Keratinocyte (primary cell): ENCODE measurements at regions not wholly inside any gene's neighbourhood (a gene's known extent, or its start where the extent isn't known, plus 50 kb on each side); places are given as distances from the start of the nearest gene placed in this dataset.

Source experiments
- DNase-seq: peaks from one replicate; pipeline ENCODE4 v3.0.0-alpha.2; 2011; ENCODE audit warnings: low read depth, missing footprints, low spot score
- FAIRE-seq: peaks from 2 replicates; lab custom pipeline; 2011; peaks lifted over from hg19 to GRCh38; lab: Jason Lieb, UNC
- H2AFZ ChIP-seq: 2 replicates; pipeline ENCODE4 v1.6.0; 2012; ENCODE audit warnings: low read length, control low read depth, inconsistent platforms; ENCODE audit not compliant: control insufficient read depth
- H3K27ac ChIP-seq: 2 replicates; pipeline ENCODE4 v1.5.1; 2011; ENCODE audit warnings: low read length; ENCODE audit not compliant: control insufficient read depth, insufficient read depth
- H3K27me3 ChIP-seq: 3 replicates; pipeline ENCODE4 v1.6.0; 2011; ENCODE audit warnings: low read length; ENCODE audit not compliant: control insufficient read depth, insufficient read depth; ENCODE audit errors: extremely low read depth
- H3K36me3 ChIP-seq, 2 experiments: 2 replicates in 1 of 2; 3 replicates in 1 of 2; pipeline ENCODE4 v1.5.1; 2011; ENCODE audit warnings: low read length in 2 of 2, mild to moderate bottlenecking in 1 of 2; ENCODE audit not compliant: control insufficient read depth in 2 of 2, insufficient read depth in 2 of 2; ENCODE audit errors: extremely low read depth in 1 of 2
- H3K4me1 ChIP-seq: 3 replicates; pipeline ENCODE4 v1.5.1; 2011; ENCODE audit warnings: low read length; ENCODE audit not compliant: control insufficient read depth, insufficient read depth; ENCODE audit errors: extremely low read depth
- H3K4me2 ChIP-seq: 3 replicates; pipeline ENCODE4 v1.6.0; 2011; ENCODE audit warnings: low read depth, low read length; ENCODE audit not compliant: control insufficient read depth, insufficient read depth; ENCODE audit errors: extremely low read depth
- H3K4me3 ChIP-seq, 3 experiments: fragments of 200-600 bp in 1 of 3; sonication (generic) in 1 of 3; 2 replicates in 2 of 3; 3 replicates in 1 of 3; pipeline ENCODE4 v1.5.1; 2011 to 2016; ENCODE audit warnings: low read length in 3 of 3, mild to moderate bottlenecking in 3 of 3, control low read depth in 2 of 3, inconsistent platforms in 1 of 3, low read depth in 1 of 3, mixed read lengths in 1 of 3, mixed run types in 1 of 3, moderate library complexity in 1 of 3; ENCODE audit not compliant: control insufficient read depth in 2 of 3, insufficient read depth in 2 of 3; ENCODE audit errors: extremely low read depth in 1 of 3
- H3K79me2 ChIP-seq: 2 replicates; pipeline ENCODE4 v1.6.0; 2012; ENCODE audit warnings: low read length; ENCODE audit not compliant: control insufficient read depth, insufficient read depth
- H3K9ac ChIP-seq: 3 replicates; pipeline ENCODE4 v1.6.0; 2011; ENCODE audit warnings: low read length; ENCODE audit not compliant: control insufficient read depth, insufficient read depth; ENCODE audit errors: extremely low read depth
- H3K9me1 ChIP-seq: 3 replicates; pipeline ENCODE4 v1.6.0; 2011; ENCODE audit warnings: low read length; ENCODE audit not compliant: control insufficient read depth, insufficient read depth; ENCODE audit errors: extremely low read depth
- H3K9me3 ChIP-seq: 2 replicates; pipeline ENCODE4 v1.5.1; 2012; ENCODE audit warnings: low read depth, low read length; ENCODE audit not compliant: control insufficient read depth
- H4K20me1 ChIP-seq: 3 replicates; pipeline ENCODE4 v1.6.0; 2011; ENCODE audit warnings: low read length; ENCODE audit not compliant: control insufficient read depth, insufficient read depth; ENCODE audit errors: extremely low read depth
- CTCF ChIP-seq, 3 experiments: IDR thresholded peaks in 1 of 3; conservative IDR thresholded peaks in 1 of 3; optimal IDR thresholded peaks in 1 of 3; 2 replicates in 2 of 3; 3 replicates in 1 of 3; pipeline versions ENCODE3 to v1.5.1; 2011; ENCODE audit warnings: low read length in 3 of 3, mild to moderate bottlenecking in 3 of 3, moderate library complexity in 2 of 3, control low read depth in 1 of 3, inconsistent platforms in 1 of 3; ENCODE audit not compliant: insufficient read depth in 2 of 3; ENCODE audit errors: extremely low read depth in 1 of 3
- EZH2 ChIP-seq: IDR thresholded peaks from one replicate; pipeline ENCODE4 v1.6.1; 2012; ENCODE audit warnings: inconsistent platforms, mild to moderate bottlenecking, low read length, moderate library complexity
- dilution Hi-C: fragments of 300-500 bp; cut with MboI; formaldehyde crosslinking; loops from one replicate; pipeline ENCODE4 v1.7.0; 2020; ENCODE audit warnings: low sequenced_read_pairs; ENCODE audit not compliant: extremely low pct_ligation_motif_present

- Histone ChIP-seq H3K36me3 (no peaks in the 10 kb centered on the region), H3K4me3 (no peak overlapping the region), H3K9me3 (no peaks in the 10 kb centered on the region), H3K9me1 (no peaks in the 10 kb centered on the region), H3K4me2 (no peak overlapping the region), H4K20me1 (no peaks in the 10 kb centered on the region), H3K79me2 (no peaks in the 10 kb centered on the region), H3K27ac (no peak overlapping the region), H3K9ac (no peak overlapping the region), H3K4me1 (peaks cover 1% of the 10 kb centered on the region), H2AFZ (no peak overlapping the region), H3K27me3 (peaks cover 4% of the 10 kb centered on the region)
- TF ChIP-seq EZH2 (no peak), CTCF (optimal IDR thresholded peaks at IDR 0.05 in 1 of 3, IDR thresholded peaks at IDR 0.05 in 1 of 3, conservative IDR thresholded peaks at IDR 0.05 in 1 of 3; ENCODE audit: extremely low read depth in 1 of 3, insufficient read depth in 2 of 3, low read length in 3 of 3) (no peak)
- dilution Hi-C loops = no loop called here
- no peak for FAIRE-seq
- DNase-seq = no peak
These were observed 158.6 kb downstream of the KATNAL1 start for GRCh38 chr13:30148786-30149185.

GRCh38 chr13:30148171-30148754, 159.1 kb downstream of the KATNAL1 start:
- H3K9me1 ChIP-seq = no peaks in the 10 kb centered on the region
- H3K27ac ChIP-seq = no peak overlapping the region
- no peaks in the 10 kb centered on the region for H3K36me3 ChIP-seq
- peaks cover 6% of the 10 kb centered on the region for H3K4me1 ChIP-seq
- no peaks in the 10 kb centered on the region for H3K27me3 ChIP-seq
- no peaks in the 10 kb centered on the region for H4K20me1 ChIP-seq
- H3K9ac ChIP-seq = no peak overlapping the region
- H3K79me2 ChIP-seq = no peaks in the 10 kb centered on the region
- FAIRE-seq (no peak), DNase-seq (no peak)
- no peak for TF ChIP-seq CTCF (optimal IDR thresholded peaks at IDR 0.05 in 1 of 3, IDR thresholded peaks at IDR 0.05 in 1 of 3, conservative IDR thresholded peaks at IDR 0.05 in 1 of 3; ENCODE audit: extremely low read depth in 1 of 3, insufficient read depth in 2 of 3, low read length in 3 of 3)
- no peak for TF ChIP-seq EZH2
- dilution Hi-C loops = no loop called here
- no peak overlapping the region for H3K4me3 ChIP-seq
- no peak overlapping the region for H3K4me2 ChIP-seq
- H3K9me3 ChIP-seq = no peaks in the 10 kb centered on the region
- no peak overlapping the region for H2AFZ ChIP-seq
